Fibroblast of lung (primary cell): ENCODE measurements at regions not wholly inside any gene's neighbourhood (a gene's known extent, or its start where the extent isn't known, plus 50 kb on each side); places are given as distances from the start of the nearest gene placed in this dataset.
A peak's percentile ranks its signal among the peaks of the same experiment; 100 is the strongest.

Source experiments
- DNase-seq, 2 donors: peaks; one replicate each; pipeline versions ENCODE4 v3.0.0 to v3.0.0-alpha.2; 2010; ENCODE audit warnings: low read depth in 2 of 2
- H2AFZ ChIP-seq: 2 replicates; pipeline ENCODE4 v1.5.1; 2012; ENCODE audit warnings: low read length, control low read depth, inconsistent platforms
- H3K27ac ChIP-seq: 2 replicates; pipeline ENCODE4 v1.5.1; 2011; ENCODE audit warnings: low read length, control low read depth; ENCODE audit not compliant: insufficient read depth
- H3K27me3 ChIP-seq: 2 replicates; pipeline ENCODE4 v1.5.1; 2011; ENCODE audit warnings: mild to moderate bottlenecking, low read length; ENCODE audit not compliant: control insufficient read depth, insufficient read depth
- H3K36me3 ChIP-seq: 2 replicates; pipeline ENCODE4 v1.5.1; 2011; ENCODE audit warnings: low read length; ENCODE audit not compliant: control insufficient read depth, insufficient read depth
- H3K4me1 ChIP-seq: 2 replicates; pipeline ENCODE4 v1.5.1; 2011; ENCODE audit warnings: low read length; ENCODE audit not compliant: control insufficient read depth, insufficient read depth; ENCODE audit errors: extremely low read depth
- H3K4me2 ChIP-seq: 2 replicates; pipeline ENCODE4 v1.5.1; 2011; ENCODE audit warnings: low read length, control low read depth; ENCODE audit not compliant: insufficient read depth; ENCODE audit errors: extremely low read depth
- H3K4me3 ChIP-seq, 4 experiments: fragments of 200-600 bp in 1 of 4; sonication (generic) in 1 of 4; replicated peaks in 1 of 4; 2 replicates each; pipeline ENCODE4 v1.5.1; 2011 to 2016; ENCODE audit warnings: low read length in 4 of 4, low read depth in 3 of 4, mild to moderate bottlenecking in 3 of 4, control low read depth in 2 of 4, inconsistent platforms in 1 of 4, mixed read lengths in 1 of 4; ENCODE audit not compliant: insufficient read depth in 1 of 4; ENCODE audit errors: control extremely low read depth in 1 of 4
- H3K79me2 ChIP-seq: 2 replicates; pipeline ENCODE4 v1.5.1; 2012; ENCODE audit warnings: mild to moderate bottlenecking, low read length, inconsistent platforms; ENCODE audit not compliant: control insufficient read depth, insufficient read depth
- H3K9ac ChIP-seq: 2 replicates; pipeline ENCODE4 v1.5.1; 2011; ENCODE audit warnings: mild to moderate bottlenecking, low read length, control low read depth; ENCODE audit not compliant: insufficient read depth
- H3K9me3 ChIP-seq: 2 replicates; pipeline ENCODE4 v1.5.1; 2012; ENCODE audit warnings: low read depth, low read length; ENCODE audit not compliant: control insufficient read depth, insufficient read depth
- H4K20me1 ChIP-seq: 2 replicates; pipeline ENCODE4 v1.5.1; 2011; ENCODE audit warnings: low read length; ENCODE audit not compliant: control insufficient read depth, insufficient read depth; ENCODE audit errors: extremely low read depth
- CTCF ChIP-seq, 2 donors: IDR thresholded peaks in 1 of 2; conservative IDR thresholded peaks in 1 of 2; 1 replicate in 1 of 2; 2 replicates in 1 of 2; pipeline ENCODE4 v1.5.1; 2011 to 2012; ENCODE audit warnings: low read length in 2 of 2, control low read depth in 1 of 2, inconsistent platforms in 1 of 2, low read depth in 1 of 2, mild to moderate bottlenecking in 1 of 2
- EZH2 ChIP-seq: IDR thresholded peaks from 2 replicates; pipeline ENCODE4 v1.5.1; 2012; ENCODE audit warnings: low read length, control low read depth, mild to moderate bottlenecking; ENCODE audit errors: missing control alignments

GRCh38 chr6:56699066-56699654 lies 56.5 kb upstream of the DST start:
- DNase-seq: peak in 1 of 2 donors; percentile 73
- Histone ChIP-seq H3K4me1 (peaks cover 3% of the 10 kb centered on the region), H3K9me3 (no peaks in the 10 kb centered on the region), H4K20me1 (no peaks in the 10 kb centered on the region), H3K4me3 (no peak overlapping the region), H3K27me3 (no peaks in the 10 kb centered on the region), H3K4me2 (no peak overlapping the region), H3K79me2 (peaks cover 20% of the 10 kb centered on the region), H3K27ac (no peak overlapping the region), H3K9ac (no peak overlapping the region), H3K36me3 (no peaks in the 10 kb centered on the region), H2AFZ (no peak overlapping the region)
- TF ChIP-seq CTCF (conservative IDR thresholded peaks at IDR 0.05 in 1 of 2, IDR thresholded peaks at IDR 0.05 in 1 of 2; ENCODE audit: low read depth in 1 of 2, low read length in 2 of 2): peak in 1 of 2 donors; percentile 40
- TF ChIP-seq EZH2: no peak

- no peak overlapping the region for H2AFZ ChIP-seq
- no peak overlapping the region for H3K9ac ChIP-seq
- H3K4me3 ChIP-seq: no peak overlapping the region
- peaks cover 6% of the 10 kb centered on the region for H3K4me1 ChIP-seq
- TF ChIP-seq CTCF (conservative IDR thresholded peaks at IDR 0.05 in 1 of 2, IDR thresholded peaks at IDR 0.05 in 1 of 2; ENCODE audit: low read depth in 1 of 2, low read length in 2 of 2) (no peak), EZH2 (no peak)
- no peaks in the 10 kb centered on the region for H3K36me3 ChIP-seq
- H3K27me3 ChIP-seq: no peaks in the 10 kb centered on the region
- no peaks in the 10 kb centered on the region for H4K20me1 ChIP-seq
- peak; percentile 45 to 50 for DNase-seq
- H3K79me2 ChIP-seq: peaks cover 25% of the 10 kb centered on the region
- no peak overlapping the region for H3K4me2 ChIP-seq
- H3K9me3 ChIP-seq: no peaks in the 10 kb centered on the region
- H3K27ac ChIP-seq: no peak overlapping the region
These were observed 53.0 kb upstream of the DST start for GRCh38 chr6:56695702-56696101.

GRCh38 chr6:56694002-56694401 lies 51.3 kb upstream of the DST start:
- Histone ChIP-seq H3K4me3 (no peak overlapping the region), H2AFZ (no peak overlapping the region), H3K9ac (no peak overlapping the region), H3K4me2 (no peak overlapping the region), H3K79me2 (peaks cover 40% of the 10 kb centered on the region), H4K20me1 (no peaks in the 10 kb centered on the region), H3K9me3 (no peaks in the 10 kb centered on the region), H3K27me3 (no peaks in the 10 kb centered on the region), H3K36me3 (no peaks in the 10 kb centered on the region), H3K4me1 (peaks cover 18% of the 10 kb centered on the region), H3K27ac (no peak overlapping the region)
- no peak for TF ChIP-seq EZH2
- no peak for TF ChIP-seq CTCF (conservative IDR thresholded peaks at IDR 0.05 in 1 of 2, IDR thresholded peaks at IDR 0.05 in 1 of 2; ENCODE audit: low read depth in 1 of 2, low read length in 2 of 2)
- peak in 1 of 2 donors; percentile 43 for DNase-seq
